Ecto neural progenitor cell (in vitro differentiated cells): ENCODE measurements at regions not wholly inside any gene's neighbourhood (a gene's known extent, or its start where the extent isn't known, plus 50 kb on each side); places are given as distances from the start of the nearest gene placed in this dataset.
"Not testable (repeated sequence)": the region's sequence is repeated elsewhere in the genome, so short reads cannot be mapped to it uniquely, and the experiment has no call there.

Source experiments
- DNase-seq: peaks from one replicate; pipeline ENCODE4 v3.0.0-alpha.2; 2018; ENCODE audit warnings: low spot score

GRCh38 chr2:47295131-47295980 lies 73.8 kb upstream of the EPCAM start:
- DNase-seq: no peak

GRCh38 chr2:47293976-47294375 lies 75.1 kb upstream of the EPCAM start:
- DNase-seq: no peak

- no peak for DNase-seq
Measured at GRCh38 chr2:47288864-47289263, 80.2 kb upstream of the EPCAM start.

- DNase-seq: no peak
Measured at GRCh38 chr2:47283659-47284058, 85.5 kb upstream of the EPCAM start.

- no peak for DNase-seq
Measured at GRCh38 chr2:47282621-47283272, 86.4 kb upstream of the EPCAM start.

- DNase-seq: not testable (repeated sequence)
Measured at GRCh38 chr2:47279525-47279924, 89.6 kb upstream of the EPCAM start.

GRCh38 chr2:47277987-47278386 lies 91.1 kb upstream of the EPCAM start:
- DNase-seq: no peak

GRCh38 chr2:47277187-47277586 lies 91.9 kb upstream of the EPCAM start:
- DNase-seq: no peak

GRCh38 chr2:47276061-47276460 lies 93.0 kb upstream of the EPCAM start:
- no peak for DNase-seq

- DNase-seq: no peak
Measured at GRCh38 chr2:47274054-47274782, 94.9 kb upstream of the EPCAM start.

GRCh38 chr2:47272905-47273758 lies 96.0 kb upstream of the EPCAM start:
- DNase-seq: no peak

GRCh38 chr2:47272031-47272864 lies 95.9 kb upstream of the CALM2 start:
- peak; percentile 86 for DNase-seq

GRCh38 chr2:47271054-47272000 lies 95.0 kb upstream of the CALM2 start:
- no peak for DNase-seq

- no peak for DNase-seq
Measured at GRCh38 chr2:47270421-47270820, 94.1 kb upstream of the CALM2 start.

- DNase-seq: no peak
Measured at GRCh38 chr2:47269316-47270232, 93.3 kb upstream of the CALM2 start.

- DNase-seq: no peak
Measured at GRCh38 chr2:47267711-47268086, 91.4 kb upstream of the CALM2 start.

GRCh38 chr2:47266939-47267710 lies 90.8 kb upstream of the CALM2 start:
- DNase-seq: no peak

GRCh38 chr2:47265751-47266231 lies 89.5 kb upstream of the CALM2 start:
- no peak for DNase-seq
